ENCODE measurements at regions not wholly inside any gene's neighbourhood (a gene's known extent, or its start where the extent isn't known, plus 50 kb on each side); places are given as distances from the start of the nearest gene placed in this dataset.

GRCh38 chr9:20012232-20012631 lies 223.4 kb upstream of the SLC24A2 start:
- no peak for TF ChIP-seq CTCF (IDR thresholded peaks at IDR 0.05; ENCODE audit: extremely low read depth in 1 of 2, insufficient read depth in 1 of 2, low read depth in 1 of 2, low read length in 2 of 2)
- no peak for TF ChIP-seq POLR2AphosphoS5 (IDR thresholded peaks at IDR 0.05; ENCODE audit: insufficient read depth, low read depth, low read length)
- TF ChIP-seq POLR2A (IDR thresholded peaks at IDR 0.05; ENCODE audit: low read depth, low read length), result no peak
- TF ChIP-seq EZH2 (IDR thresholded peaks at IDR 0.05; ENCODE audit: borderline replicate concordance, low read depth, low read length, severe bottlenecking), result no peak
- no peak for TF ChIP-seq GATA2 (IDR thresholded peaks at IDR 0.05; ENCODE audit: insufficient read depth, insufficient read length, low read depth, low read length)
- TF ChIP-seq MYC (IDR thresholded peaks at IDR 0.05; ENCODE audit: low read depth, low read length), result no peak

Measured in endothelial cell of umbilical vein (primary cell).